ENCODE measurements at regions not wholly inside any gene's neighbourhood (a gene's known extent, or its start where the extent isn't known, plus 50 kb on each side); places are given as distances from the start of the nearest gene placed in this dataset.
"Not testable (repeated sequence)": the region's sequence is repeated elsewhere in the genome, so short reads cannot be mapped to it uniquely, and the experiment has no call there.

DNA sequence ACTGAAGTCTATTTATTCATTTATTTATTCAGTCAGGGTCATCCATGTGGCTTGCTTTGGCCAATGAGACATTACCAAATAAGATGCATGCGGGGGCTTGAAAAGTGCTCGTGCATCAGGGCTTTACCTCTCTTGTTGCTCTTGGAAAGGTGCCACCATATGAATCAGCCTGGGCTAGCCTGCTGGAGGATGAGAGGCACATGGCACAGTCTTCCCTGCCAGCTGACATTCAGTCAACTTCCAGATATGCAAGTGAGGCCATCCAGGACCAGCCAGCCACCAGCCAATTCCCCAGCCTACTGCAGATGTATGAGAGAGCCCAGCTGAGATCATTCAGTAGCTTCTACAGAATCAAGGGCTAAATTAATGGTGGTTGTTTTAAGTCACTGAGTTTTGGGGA, 105.2 kb upstream of the RPH3A start:
- TF ChIP-seq CSDC2 (CRISPR knock-in tag; IDR thresholded peaks at IDR 0.05) (no peak), ZFP3 (CRISPR knock-in tag; IDR thresholded peaks at IDR 0.05) (no peak), ZNF70 (CRISPR knock-in tag; IDR thresholded peaks at IDR 0.05) (no peak), GLIS3 (CRISPR knock-in tag; IDR thresholded peaks at IDR 0.05) (no peak), ZNF8 (CRISPR knock-in tag; IDR thresholded peaks at IDR 0.05) (no peak), TOX (CRISPR knock-in tag; IDR thresholded peaks at IDR 0.05; ENCODE audit: borderline replicate concordance) (no peak), ARNTL (CRISPR knock-in tag; IDR thresholded peaks at IDR 0.05; ENCODE audit: borderline replicate concordance, low read depth) (no peak), PPARA (CRISPR knock-in tag; IDR thresholded peaks at IDR 0.05; ENCODE audit: borderline replicate concordance) (no peak), SNAI2 (CRISPR knock-in tag; IDR thresholded peaks at IDR 0.05) (no peak), TCF4 (CRISPR knock-in tag; IDR thresholded peaks at IDR 0.05; ENCODE audit: borderline replicate concordance) (no peak), BACH2 (CRISPR knock-in tag; IDR thresholded peaks at IDR 0.05; ENCODE audit: borderline replicate concordance) (no peak)
- TF ChIP-seq, protein P1, sequence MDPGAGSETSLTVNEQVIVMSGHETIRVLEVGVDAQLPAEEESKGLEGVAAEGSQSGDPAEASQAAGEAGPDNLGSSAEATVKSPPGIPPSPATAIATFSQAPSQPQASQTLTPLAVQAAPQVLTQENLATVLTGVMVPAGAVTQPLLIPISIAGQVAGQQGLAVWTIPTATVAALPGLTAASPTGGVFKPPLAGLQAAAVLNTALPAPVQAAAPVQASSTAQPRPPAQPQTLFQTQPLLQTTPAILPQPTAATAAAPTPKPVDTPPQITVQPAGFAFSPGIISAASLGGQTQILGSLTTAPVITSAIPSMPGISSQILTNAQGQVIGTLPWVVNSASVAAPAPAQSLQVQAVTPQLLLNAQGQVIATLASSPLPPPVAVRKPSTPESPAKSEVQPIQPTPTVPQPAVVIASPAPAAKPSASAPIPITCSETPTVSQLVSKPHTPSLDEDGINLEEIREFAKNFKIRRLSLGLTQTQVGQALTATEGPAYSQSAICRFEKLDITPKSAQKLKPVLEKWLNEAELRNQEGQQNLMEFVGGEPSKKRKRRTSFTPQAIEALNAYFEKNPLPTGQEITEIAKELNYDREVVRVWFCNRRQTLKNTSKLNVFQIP (CRISPR knock-in tag; IDR thresholded peaks at IDR 0.05; ENCODE audit: borderline replicate concordance, low read depth): no peak
- TF ChIP-seq, protein P2, sequence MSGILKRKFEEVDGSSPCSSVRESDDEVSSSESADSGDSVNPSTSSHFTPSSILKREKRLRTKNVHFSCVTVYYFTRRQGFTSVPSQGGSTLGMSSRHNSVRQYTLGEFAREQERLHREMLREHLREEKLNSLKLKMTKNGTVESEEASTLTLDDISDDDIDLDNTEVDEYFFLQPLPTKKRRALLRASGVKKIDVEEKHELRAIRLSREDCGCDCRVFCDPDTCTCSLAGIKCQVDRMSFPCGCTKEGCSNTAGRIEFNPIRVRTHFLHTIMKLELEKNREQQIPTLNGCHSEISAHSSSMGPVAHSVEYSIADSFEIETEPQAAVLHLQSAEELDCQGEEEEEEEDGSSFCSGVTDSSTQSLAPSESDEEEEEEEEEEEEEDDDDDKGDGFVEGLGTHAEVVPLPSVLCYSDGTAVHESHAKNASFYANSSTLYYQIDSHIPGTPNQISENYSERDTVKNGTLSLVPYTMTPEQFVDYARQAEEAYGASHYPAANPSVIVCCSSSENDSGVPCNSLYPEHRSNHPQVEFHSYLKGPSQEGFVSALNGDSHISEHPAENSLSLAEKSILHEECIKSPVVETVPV (CRISPR knock-in tag; IDR thresholded peaks at IDR 0.05): no peak
- no peak for ATAC-seq

DNA sequence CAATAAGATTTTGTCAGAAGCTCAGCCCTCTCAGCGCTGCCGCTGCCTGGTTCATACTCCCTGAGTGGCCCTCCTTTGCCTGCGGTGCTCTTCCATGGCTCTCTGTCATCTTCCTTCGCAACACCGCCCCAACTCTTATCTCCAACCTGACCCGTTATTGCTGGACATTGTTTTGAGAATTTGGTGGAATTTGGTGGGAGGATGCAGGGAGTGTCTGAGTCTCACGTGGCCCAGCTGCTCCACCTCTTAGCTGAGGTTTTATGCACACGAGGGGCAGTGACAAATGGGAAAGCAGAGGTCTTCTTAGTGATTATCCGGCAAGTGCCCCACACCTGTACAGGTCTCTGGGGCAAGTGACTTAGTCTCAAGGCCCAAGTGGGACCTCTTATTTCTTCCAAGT, 97.5 kb upstream of the RPH3A start:
- TF ChIP-seq, protein P1 (CRISPR knock-in tag; IDR thresholded peaks at IDR 0.05; ENCODE audit: borderline replicate concordance, low read depth): no peak
- no peak for TF ChIP-seq ARNTL (CRISPR knock-in tag; IDR thresholded peaks at IDR 0.05; ENCODE audit: borderline replicate concordance, low read depth)
- TF ChIP-seq ZNF8 (CRISPR knock-in tag; IDR thresholded peaks at IDR 0.05): no peak
- no peak for TF ChIP-seq PPARA (CRISPR knock-in tag; IDR thresholded peaks at IDR 0.05; ENCODE audit: borderline replicate concordance)
- no peak for TF ChIP-seq TCF4 (CRISPR knock-in tag; IDR thresholded peaks at IDR 0.05; ENCODE audit: borderline replicate concordance)
- TF ChIP-seq SNAI2 (CRISPR knock-in tag; IDR thresholded peaks at IDR 0.05): no peak
- ATAC-seq: no peak

DNA sequence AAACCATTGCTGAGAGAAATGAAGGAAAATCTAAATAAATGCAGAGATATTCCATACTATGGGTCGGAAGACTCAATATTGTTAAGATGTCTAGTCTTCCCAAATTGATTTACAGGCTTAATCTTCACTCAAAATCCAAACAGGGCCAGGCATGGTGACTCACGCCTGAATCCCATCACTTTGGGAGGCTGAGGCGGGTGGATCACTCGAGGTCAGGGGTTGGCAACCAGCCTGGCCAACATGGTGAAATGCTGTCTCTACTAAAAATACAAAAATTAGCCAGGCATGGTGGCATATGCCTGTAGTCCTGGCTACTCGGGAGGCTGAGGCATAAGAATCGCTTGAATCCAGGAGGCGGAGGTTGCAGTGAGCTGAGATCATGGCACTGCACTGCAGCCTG, 94.1 kb upstream of the RPH3A start:
- not testable (repeated sequence) for ATAC-seq

DNA sequence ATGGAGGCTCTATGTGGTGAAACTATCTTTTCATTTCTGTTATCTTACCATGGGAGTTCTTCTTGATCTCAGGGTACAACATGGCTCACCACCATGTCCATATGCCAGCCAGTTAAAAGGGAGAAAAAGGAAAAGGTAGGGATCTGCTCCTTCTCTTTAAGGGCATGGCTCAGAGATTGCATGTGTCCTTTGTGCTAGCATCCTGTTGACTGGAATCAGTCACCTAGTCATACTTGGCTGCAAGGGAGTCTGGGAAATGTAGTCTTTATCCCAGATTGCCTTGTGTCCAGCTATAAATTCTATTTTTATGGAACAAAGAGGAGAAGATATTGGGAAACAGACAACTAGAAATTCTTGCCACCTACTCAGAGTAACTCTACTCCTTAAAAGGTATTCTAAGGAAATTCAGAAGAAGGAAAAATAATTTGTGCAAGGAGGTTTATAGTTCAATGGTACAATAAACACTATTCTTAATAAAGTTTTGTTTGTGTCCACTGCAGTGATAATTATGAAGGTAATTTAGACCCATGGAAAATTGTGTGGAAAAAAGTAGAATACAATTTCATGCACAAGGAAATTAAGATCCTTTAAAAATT, 86.4 kb upstream of the RPH3A start:
- ATAC-seq: no peak
- no peak for TF ChIP-seq GLIS3 (CRISPR knock-in tag; IDR thresholded peaks at IDR 0.05)
- TF ChIP-seq ZNF565 (CRISPR knock-in tag; conservative IDR thresholded peaks at IDR 0.05; ENCODE audit: low read depth): no peak
- no peak for TF ChIP-seq CSDC2 (CRISPR knock-in tag; IDR thresholded peaks at IDR 0.05)
- TF ChIP-seq ESRRG (CRISPR knock-in tag; IDR thresholded peaks at IDR 0.05): no peak
- no peak for TF ChIP-seq SNAI2 (CRISPR knock-in tag; IDR thresholded peaks at IDR 0.05)
- no peak for TF ChIP-seq BACH2 (CRISPR knock-in tag; IDR thresholded peaks at IDR 0.05; ENCODE audit: borderline replicate concordance)
- no peak for TF ChIP-seq ARNTL (CRISPR knock-in tag; IDR thresholded peaks at IDR 0.05; ENCODE audit: borderline replicate concordance, low read depth)
- no peak for TF ChIP-seq ISL1 (CRISPR knock-in tag; IDR thresholded peaks at IDR 0.05)
- TF ChIP-seq, protein P3, sequence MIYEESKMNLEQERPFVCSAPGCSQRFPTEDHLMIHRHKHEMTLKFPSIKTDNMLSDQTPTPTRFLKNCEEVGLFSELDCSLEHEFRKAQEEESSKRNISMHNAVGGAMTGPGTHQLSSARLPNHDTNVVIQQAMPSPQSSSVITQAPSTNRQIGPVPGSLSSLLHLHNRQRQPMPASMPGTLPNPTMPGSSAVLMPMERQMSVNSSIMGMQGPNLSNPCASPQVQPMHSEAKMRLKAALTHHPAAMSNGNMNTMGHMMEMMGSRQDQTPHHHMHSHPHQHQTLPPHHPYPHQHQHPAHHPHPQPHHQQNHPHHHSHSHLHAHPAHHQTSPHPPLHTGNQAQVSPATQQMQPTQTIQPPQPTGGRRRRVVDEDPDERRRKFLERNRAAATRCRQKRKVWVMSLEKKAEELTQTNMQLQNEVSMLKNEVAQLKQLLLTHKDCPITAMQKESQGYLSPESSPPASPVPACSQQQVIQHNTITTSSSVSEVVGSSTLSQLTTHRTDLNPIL (CRISPR knock-in tag; IDR thresholded peaks at IDR 0.05; ENCODE audit: low read depth): no peak
- TF ChIP-seq ZNF8 (CRISPR knock-in tag; IDR thresholded peaks at IDR 0.05): no peak
- TF ChIP-seq ZC3H10 (CRISPR knock-in tag; IDR thresholded peaks at IDR 0.05): no peak
- TF ChIP-seq, protein P1 (CRISPR knock-in tag; IDR thresholded peaks at IDR 0.05; ENCODE audit: borderline replicate concordance, low read depth): no peak
- no peak for TF ChIP-seq OSR1 (CRISPR knock-in tag; IDR thresholded peaks at IDR 0.05)
- TF ChIP-seq ZNF70 (CRISPR knock-in tag; IDR thresholded peaks at IDR 0.05): no peak
- TF ChIP-seq, protein P2 (CRISPR knock-in tag; IDR thresholded peaks at IDR 0.05): no peak

Data from SK-N-SH treated with all-trans-retinoic acid at 6 μM for 48 hours (cell line).